Putamen (tissue), 1 donor: ENCODE measurements at regions not wholly inside any gene's neighbourhood (a gene's known extent, or its start where the extent isn't known, plus 50 kb on each side); places are given as distances from the start of the nearest gene placed in this dataset.

Experiments used
- DNase-seq: peaks from one replicate; pipeline ENCODE4 v3.0.0-alpha.2; 2016; ENCODE audit warnings: low spot score

- DNase-seq, result no peak
Measured at GRCh38 chr9:135009051-135009560, 78.4 kb upstream of the OLFM1 start.

DNA sequence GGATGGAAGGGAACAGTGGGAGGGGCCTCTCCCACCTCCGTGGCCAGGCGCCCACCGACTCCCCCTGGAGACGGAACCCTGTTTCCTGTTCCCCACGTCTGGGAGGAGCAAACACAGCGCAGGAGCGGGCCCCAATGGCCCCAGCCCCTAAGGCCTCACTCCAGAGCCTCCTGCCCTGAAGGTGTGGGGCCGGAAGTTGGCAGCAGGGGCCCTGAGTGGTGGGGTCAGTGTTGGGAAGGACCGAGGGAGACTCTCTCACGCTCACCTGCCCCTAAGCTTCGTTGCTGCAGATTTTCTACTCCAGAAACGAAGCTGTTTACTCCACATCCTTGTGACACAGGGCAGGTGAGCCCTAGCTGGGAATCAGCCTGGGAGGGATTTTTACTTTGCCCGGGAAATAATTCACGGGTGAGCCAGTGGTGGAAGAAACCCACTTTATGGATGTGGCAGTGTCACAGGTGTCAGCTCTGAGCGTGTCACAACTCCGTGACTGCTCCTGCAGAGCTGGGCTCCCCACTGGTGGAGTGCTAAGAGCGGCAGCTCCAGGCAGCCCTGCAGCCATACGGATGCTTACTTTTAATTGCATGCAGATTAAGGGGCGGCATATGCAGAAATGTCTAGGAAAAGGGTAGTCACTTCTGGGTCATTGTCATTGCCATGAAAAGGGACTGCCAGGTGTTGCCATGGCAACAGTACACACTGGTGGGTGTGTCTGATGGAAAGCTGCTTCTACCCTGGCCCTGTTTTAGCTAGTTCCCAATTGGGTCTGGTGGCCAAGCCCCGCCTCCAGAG is 77.5 kb upstream of the OLFM1 start:
- DNase-seq, result no peak

DNA sequence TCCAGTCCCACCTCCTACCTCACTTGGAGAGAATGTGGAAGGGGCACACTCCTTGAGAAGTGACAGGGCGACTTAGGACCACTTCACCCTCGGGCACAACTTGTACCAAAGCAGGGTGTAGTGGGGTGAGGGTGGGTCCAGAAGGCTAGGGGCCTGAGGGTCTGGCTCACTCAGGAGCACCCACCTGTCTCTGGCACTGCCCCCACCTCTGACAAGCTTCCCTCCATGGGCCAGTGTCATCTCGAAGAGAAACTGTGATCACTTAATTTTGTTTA is 76.9 kb upstream of the OLFM1 start:
- DNase-seq, result no peak

- DNase-seq, result no peak
Measured at GRCh38 chr9:135010921-135011320, 76.5 kb upstream of the OLFM1 start.

DNA sequence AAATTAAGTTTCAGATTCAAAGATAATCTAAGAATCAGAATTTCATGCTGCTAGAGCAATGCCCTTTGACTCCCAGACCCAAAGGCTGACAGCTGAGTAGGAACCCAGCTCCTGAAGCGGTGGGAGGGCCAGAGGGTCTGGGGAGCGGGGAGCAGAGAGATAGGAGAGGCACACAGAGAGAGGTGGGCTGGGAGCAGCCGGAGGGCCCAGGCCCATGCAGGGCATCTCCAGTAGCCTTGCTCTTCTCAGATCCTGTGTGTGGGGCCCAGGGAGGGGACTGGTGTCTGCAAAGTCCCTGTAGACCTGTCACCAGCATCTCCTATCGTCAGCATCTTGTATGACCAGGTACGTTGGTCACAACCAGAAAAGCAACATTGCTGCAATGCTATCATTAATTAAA is 75.3 kb upstream of the OLFM1 start:
- no peak for DNase-seq

DNA sequence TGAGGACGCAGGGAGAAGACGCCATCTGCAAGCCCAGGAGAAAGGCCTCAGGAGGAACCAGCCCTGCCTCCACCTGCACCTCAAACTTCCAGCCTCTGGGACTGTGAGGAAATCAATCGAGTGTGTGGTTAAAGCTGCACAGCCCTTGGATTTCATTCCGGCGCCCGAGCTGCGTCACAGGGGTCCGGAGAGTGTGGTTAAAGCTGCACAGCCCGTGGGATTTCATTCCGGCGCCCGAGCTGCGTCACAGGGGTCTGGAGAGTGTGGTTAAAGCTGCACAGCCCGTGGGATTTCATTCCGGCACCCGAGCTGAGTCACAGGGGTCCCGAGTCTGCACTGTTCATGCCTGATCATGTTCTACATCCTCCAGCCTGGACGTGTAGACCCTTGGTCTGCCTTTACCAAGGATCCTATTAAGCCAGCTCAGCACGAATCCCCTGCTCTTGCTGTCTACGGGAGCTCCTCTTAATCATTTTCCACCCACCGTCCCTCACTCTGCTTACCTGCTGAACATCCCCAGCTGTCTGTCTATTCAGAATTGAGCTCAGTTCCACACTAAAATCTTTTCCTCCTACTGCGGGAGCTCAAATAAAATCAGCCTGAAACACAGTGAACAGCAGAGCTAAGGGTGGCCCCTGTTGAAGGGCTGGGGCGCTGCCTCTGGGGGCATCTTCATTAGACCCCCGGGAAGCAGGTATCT is 73.0 kb upstream of the OLFM1 start:
- peak; percentile 52 for DNase-seq

DNA sequence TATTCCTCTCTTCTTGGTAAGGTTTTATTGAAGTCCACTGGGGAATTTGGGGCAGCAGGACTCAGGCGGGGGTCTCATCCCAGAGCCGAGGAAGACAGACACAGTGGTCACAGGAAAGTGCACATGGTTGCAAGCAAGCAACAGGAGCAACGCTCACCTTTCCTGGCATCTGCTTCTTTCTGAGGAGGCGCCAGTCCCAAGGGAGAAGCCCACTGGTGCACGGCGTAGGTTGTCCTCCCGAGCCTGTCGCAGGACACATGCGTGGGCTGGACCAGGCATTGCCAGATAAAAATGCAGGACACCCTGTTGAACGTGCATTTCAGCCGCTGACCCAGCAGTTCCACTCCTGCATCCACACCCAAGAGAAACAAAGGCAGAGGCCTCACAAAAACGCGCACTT is 72.4 kb upstream of the OLFM1 start:
- DNase-seq, result no peak

- DNase-seq, result no peak
Measured at GRCh38 chr9:135015565-135015964, 71.9 kb upstream of the OLFM1 start.

GRCh38 chr9:135016037-135016640 is 71.3 kb upstream of the OLFM1 start:
- DNase-seq, result peak; percentile 30

DNA sequence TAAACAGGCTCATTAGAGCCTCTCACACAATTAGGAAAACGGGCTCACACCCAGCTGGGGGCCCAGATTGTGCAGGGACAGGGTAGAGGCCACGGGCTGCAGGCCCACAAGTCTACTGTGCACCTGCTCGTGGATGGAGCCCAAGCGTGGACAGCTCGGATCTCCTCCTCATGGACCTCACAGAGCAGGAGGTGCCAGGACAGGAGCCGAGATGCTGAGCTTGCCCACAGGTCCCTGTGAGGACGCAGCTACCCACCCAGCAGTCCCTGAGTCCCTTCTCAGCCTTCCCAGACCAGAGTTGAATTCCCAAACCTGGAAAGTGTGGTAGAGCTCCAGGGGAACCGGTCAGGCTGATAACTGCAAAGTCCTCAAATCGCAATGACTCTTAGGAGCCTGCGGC is 70.6 kb upstream of the OLFM1 start:
- DNase-seq, result no peak

DNA sequence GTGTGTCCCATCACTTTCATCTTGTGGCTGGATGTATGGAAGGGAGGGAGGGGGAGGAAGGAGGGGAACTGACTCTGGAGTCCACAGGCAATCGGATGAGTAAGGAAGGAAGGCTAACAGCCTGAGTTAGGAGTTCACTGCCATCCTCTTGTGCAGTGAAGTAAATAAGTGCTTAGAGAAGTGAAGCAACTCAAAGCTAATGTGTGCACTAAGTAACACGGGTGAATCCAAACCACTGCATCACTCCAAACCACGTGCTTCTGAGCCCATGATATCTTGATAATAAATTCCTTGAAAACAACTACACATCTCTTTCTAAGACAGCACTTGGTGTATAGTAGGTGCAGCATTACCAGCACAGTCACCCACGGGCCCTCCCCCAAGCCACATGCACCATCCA is 69.6 kb upstream of the OLFM1 start:
- DNase-seq, result no peak

DNA sequence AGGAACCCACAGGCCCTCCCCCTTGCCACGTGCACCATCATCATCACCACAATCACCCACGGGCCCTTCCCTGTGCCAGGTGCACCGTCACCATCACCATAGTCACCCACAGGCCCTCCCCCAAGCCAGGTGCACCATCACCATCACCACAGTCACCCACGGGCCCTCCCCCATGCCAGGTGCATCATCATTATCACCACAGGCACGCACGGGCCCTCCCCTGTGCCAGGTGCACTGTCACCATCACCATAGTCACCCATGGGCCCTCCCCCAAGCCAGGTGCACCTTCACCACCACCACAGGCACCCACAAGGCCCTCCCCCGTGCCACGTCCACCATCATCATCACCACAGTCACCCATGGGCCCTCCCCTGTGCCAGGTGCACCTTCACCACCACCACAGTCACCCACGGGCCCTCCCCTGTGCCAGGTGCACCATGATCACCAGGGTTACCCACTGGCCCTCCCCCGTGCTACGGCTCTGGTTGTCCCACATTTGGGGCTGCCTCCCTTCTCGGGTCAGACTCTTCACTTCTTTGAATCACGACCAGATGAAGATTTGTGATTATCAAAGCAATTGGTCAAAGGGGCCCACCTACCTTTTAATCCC is 69.1 kb upstream of the OLFM1 start:
- DNase-seq, result no peak

GRCh38 chr9:135019224-135019623 is 68.2 kb upstream of the OLFM1 start:
- DNase-seq, result no peak

DNA sequence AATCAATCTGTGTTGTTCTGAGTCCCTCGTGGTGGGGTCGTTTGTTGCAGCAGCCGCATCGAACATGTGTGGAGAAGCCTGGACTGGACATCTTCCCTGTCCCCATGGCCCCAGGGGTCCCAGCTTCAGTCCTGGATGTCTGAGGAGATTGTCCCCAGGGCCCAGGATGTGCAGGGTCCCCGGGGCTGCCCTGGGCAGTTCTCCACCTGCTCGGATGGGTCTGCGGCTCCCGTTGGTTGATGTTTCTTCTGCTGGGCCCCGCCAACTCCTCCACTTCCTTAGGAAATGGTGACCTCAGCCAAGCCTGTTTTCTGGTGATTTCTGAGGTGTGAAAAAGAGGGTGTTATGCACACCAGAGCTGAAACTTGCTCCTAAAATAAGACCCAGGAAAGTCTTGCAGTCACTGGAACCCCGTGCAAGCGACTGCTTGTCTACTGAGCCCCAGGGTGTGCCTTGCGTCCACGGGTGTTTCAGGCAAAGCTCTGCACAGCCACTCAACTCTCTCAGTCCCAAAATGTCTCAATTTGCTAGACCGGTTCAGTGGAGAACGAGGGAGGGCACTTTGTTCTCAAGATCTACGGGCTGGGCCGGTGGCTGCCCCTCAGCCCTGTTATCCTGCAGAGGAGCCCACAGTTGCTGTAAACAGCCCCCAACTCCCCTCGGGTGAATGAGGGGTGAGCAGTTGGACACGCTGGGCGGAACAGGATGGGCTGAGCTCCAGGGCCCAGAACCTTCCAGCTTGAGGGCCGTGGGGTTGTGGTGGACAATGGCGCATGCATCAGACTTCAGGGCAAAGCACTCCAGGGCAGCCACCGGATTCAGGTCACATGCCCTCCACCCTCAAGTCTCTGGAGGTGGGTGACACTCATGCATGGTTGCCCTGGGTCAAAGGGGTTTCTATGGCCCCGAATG is 66.7 kb upstream of the OLFM1 start:
- DNase-seq, result no peak

GRCh38 chr9:135021393-135021789 is 66.1 kb upstream of the OLFM1 start:
- DNase-seq, result no peak

DNA sequence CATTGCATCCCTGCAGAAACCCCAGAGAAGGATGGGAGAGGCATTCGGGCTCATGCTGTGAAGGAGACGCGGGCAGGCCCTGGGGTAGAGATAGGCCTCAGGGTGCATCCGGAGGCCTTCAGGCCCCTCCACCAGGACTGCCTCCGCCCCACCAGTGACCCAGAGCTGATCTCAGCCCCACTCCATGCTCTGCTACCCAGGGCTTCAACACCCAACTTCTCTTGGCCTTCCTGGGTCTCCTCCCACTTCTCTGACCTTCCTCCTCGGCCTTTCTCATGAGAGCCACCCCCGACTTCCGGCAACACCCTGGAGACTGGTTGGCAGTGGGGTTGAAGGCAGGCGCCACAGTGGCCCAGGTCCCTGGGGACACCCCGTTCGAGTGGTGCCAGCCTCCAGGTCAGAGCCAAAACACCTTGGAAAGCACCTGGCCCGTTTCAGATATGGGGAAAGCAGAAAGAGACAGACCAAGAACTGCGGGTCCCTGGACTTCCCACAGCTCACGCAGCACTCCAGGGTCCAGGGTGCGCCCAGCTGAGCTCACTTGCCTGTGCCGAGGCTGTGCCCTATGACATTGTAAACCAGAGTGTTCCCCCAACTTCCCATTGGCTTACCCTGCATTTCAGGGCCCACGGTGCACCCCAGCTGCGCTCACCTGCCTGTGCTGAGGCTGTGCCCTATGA is 65.1 kb upstream of the OLFM1 start:
- no peak for DNase-seq

DNA sequence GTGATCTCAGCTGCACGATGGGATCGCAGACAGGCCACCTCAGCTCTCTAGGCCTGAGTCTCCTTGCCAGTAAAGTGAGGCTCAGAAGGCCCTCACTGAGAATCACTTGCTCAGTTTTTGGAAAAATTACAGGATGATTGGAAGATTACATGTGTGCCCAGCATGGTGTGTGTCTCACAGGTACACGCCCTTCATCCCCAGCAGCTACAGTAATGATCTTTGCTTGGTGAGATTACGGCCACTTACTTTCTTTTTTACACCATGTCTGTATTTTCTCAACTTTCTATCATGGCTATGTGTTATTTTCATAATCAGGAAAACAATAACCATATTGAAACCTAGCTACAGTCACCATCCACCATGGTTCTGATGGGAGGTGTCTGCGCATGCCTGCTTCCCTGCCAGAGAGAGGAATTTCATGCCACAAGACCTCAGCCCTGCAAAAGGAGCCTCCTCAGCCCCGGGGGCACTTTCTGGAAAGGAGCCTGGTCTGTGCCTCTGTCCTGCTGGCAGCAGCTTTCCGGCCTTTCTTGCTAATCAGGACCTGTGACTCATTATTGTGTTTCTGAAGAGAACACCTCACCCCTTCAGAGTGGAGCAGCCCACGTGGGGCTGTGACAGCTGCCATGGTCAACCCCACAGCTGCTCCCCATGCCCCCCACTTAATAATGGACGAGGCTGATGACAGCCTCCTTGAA is 64.2 kb upstream of the OLFM1 start:
- no peak for DNase-seq

DNA sequence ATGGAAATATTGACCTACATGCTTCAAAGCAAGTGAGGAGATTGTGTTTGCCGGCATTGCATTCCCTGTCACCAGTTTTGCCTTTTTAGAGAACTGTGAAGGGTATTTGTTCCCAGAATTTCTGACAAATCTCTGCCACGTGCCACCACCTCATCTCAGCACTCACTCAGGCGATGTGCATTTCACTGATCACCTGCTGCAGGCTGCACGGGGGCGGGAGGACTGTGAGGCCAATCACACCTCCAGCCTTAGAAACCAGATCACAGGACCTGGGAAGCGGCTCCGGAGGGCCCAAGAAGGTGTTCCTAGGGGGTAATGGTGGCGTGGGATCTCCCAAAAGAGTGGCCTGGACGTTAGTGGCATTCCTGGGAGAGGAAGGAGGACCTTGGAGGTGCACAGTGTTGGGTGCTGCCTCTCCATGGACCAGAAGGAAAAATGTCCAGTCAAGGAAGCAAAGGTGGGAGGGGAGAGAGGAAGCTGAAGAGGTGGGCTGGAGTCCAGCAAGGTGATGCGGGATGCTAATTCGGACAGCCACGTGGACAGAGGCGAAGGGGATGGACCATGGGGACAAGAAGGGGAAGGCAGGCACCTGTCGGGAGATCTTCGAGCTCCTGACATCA is 63.6 kb upstream of the OLFM1 start:
- DNase-seq, result no peak

GRCh38 chr9:135029463-135029862 is 58.0 kb upstream of the OLFM1 start:
- no peak for DNase-seq

- no peak for DNase-seq
Measured at GRCh38 chr9:135029871-135030565, 57.5 kb upstream of the OLFM1 start.
